ENCODE measurements at regions not wholly inside any gene's neighbourhood (a gene's known extent, or its start where the extent isn't known, plus 50 kb on each side); places are given as distances from the start of the nearest gene placed in this dataset.

- DNase-seq: no peak
- H3K56ac ChIP-seq (ENCODE audit: insufficient read length, low read depth, low read length): no peak overlapping the region
- WGBS (ENCODE audit: extremely low coverage, insufficient read length, low lambda C conversion rate): no CpG with 5 or more reads among the region's 4 CpGs
- no peak overlapping the region for H3K23ac ChIP-seq (ENCODE audit: insufficient read length, low read depth, low read length)
- no peaks in the 10 kb centered on the region for H4K20me1 ChIP-seq (ENCODE audit: control insufficient read depth, insufficient read depth, insufficient read length)
- H3K79me1 ChIP-seq (ENCODE audit: insufficient read depth, low read depth, low read length, poor library complexity, severe bottlenecking): no peaks in the 10 kb centered on the region
- H3K27ac ChIP-seq (ENCODE audit: insufficient read length, low read depth, low read length): no peak overlapping the region
- H4K5ac ChIP-seq (ENCODE audit: insufficient read length, low read depth, low read length): no peak overlapping the region
- no peak overlapping the region for H3K9ac ChIP-seq (ENCODE audit: extremely low read depth, insufficient read length, low read length)
- TF ChIP-seq CTCF (conservative IDR thresholded peaks at IDR 0.05): no peak
- Mint-ChIP-seq H3K9me3 (peaks cover 0 to 3% of the 10 kb centered on the region in 2 experiments; a peak in 1 of 5 replicates), H3K4me1 (no peaks in the 10 kb centered on the region), H3K4me3 (no peak overlapping the region), H3K36me3 (ENCODE audit: insufficient read depth in 1 of 3, low read depth in 3 of 3) (no peaks in the 10 kb centered on the region), H3K27me3 (ENCODE audit: low read depth) (no peaks in the 10 kb centered on the region), H3K27ac (no peak overlapping the region)
- H3K4me1 ChIP-seq (ENCODE audit: insufficient read depth, low read length): no peaks in the 10 kb centered on the region; the same call in 1 of the 2 replicates
- no peak overlapping the region for H2AFZ ChIP-seq (ENCODE audit: low read length)
- no peak overlapping the region for H2BK15ac ChIP-seq (ENCODE audit: low read depth, low read length)
- no peaks in the 10 kb centered on the region for H3K9me3 ChIP-seq (ENCODE audit: control insufficient read depth, low read depth, low read length)
- no peak overlapping the region for H4K8ac ChIP-seq (replicated peaks; ENCODE audit: insufficient read length, low read depth, low read length)
- no peak overlapping the region for H3T11ph ChIP-seq (ENCODE audit: low read length)
- no peak overlapping the region for H4K91ac ChIP-seq (ENCODE audit: insufficient read length, low read depth, low read length)
- no peak overlapping the region for H2BK12ac ChIP-seq (ENCODE audit: insufficient read length, low read depth, low read length)
- no peak overlapping the region for H2BK5ac ChIP-seq (ENCODE audit: insufficient read length, low read length)
- H2BK20ac ChIP-seq (ENCODE audit: low read depth, low read length, poor library complexity, severe bottlenecking): no peak overlapping the region
- no peak overlapping the region for H3K14ac ChIP-seq (ENCODE audit: insufficient read depth, low read length)
- no peaks in the 10 kb centered on the region for H3K27me3 ChIP-seq (ENCODE audit: insufficient read depth, low read length)
- no peak overlapping the region for H2AK5ac ChIP-seq (ENCODE audit: insufficient read length, low read length)
- no peak overlapping the region for H3K18ac ChIP-seq (ENCODE audit: insufficient read length, low read depth, low read length)
- H3K4me2 ChIP-seq (ENCODE audit: insufficient read depth, insufficient read length, low read length): no peak overlapping the region
- no peak overlapping the region for H2BK120ac ChIP-seq (ENCODE audit: low read depth, low read length, poor library complexity, severe bottlenecking)
- H3K79me2 ChIP-seq (ENCODE audit: insufficient read depth, low read length): no peaks in the 10 kb centered on the region
- H3K23me2 ChIP-seq (ENCODE audit: insufficient read length, low read depth, low read length, poor library complexity, severe bottlenecking): no peaks in the 10 kb centered on the region
- H3K4ac ChIP-seq (ENCODE audit: low read depth, low read length): no peak overlapping the region
These were observed 90.5 kb upstream of the GPRIN3 start for GRCh38 chr4:89398146-89398545.

Measured in H9 (cell line).